ENCODE measurements at regions not wholly inside any gene's neighbourhood (a gene's known extent, or its start where the extent isn't known, plus 50 kb on each side); places are given as distances from the start of the nearest gene placed in this dataset.

DNA sequence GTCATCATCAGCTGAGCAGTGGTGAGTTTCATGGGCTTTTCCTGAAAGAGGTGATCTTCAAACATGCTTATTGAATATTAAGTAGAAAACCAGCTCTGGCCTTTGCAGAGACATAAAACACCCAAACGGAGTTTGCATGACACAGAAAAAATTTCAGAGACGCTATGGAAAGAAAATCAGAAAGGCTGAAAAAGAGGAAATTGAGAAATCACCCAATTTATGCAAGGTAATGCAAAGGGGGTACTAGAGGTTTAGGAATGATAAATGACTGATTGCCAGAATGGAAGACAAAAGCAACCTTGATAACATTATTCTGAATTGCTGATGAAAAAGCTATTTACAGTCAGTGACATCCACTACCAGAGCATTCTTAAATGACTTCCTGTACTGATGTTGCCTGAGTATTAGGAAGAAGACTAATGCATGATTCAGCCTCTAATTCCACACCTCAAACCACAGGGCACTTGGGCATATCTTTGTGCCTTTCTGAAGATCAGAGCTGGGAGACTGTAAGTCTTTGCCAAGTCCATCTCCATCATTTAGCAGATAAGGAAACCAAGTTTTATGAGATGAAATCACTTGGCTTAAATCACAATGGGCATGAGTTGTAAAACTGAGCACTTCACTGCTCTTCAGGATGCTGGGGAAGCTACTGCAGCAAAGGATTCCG lies 565.7 kb downstream of the PPARGC1A start (continued):
- TF ChIP-seq, protein P1, sequence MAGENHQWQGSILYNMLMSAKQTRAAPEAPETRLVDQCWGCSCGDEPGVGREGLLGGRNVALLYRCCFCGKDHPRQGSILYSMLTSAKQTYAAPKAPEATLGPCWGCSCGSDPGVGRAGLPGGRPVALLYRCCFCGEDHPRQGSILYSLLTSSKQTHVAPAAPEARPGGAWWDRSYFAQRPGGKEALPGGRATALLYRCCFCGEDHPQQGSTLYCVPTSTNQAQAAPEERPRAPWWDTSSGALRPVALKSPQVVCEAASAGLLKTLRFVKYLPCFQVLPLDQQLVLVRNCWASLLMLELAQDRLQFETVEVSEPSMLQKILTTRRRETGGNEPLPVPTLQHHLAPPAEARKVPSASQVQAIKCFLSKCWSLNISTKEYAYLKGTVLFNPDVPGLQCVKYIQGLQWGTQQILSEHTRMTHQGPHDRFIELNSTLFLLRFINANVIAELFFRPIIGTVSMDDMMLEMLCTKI (IDR thresholded peaks at IDR 0.05; ENCODE audit: partially characterized antibody), result no peak
- no peak for TF ChIP-seq ETV5 (CRISPR knock-in tag; IDR thresholded peaks at IDR 0.05; ENCODE audit: low read depth)
- TF ChIP-seq JUND (IDR thresholded peaks at IDR 0.05; ENCODE audit: borderline replicate concordance, low read depth, low read length), result no peak
- TF ChIP-seq JUND (tag; IDR thresholded peaks at IDR 0.05; ENCODE audit: borderline replicate concordance, low read depth, low read length), result no peak
- TF ChIP-seq, protein P2, sequence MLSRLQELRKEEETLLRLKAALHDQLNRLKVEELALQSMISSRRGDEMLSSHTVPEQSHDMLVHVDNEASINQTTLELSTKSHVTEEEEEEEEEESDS (CRISPR knock-in tag; IDR thresholded peaks at IDR 0.05), result no peak
- TF ChIP-seq TEAD4 (IDR thresholded peaks at IDR 0.05; ENCODE audit: low read length), result no peak
- no peak for TF ChIP-seq TEAD4 (CRISPR knock-in tag; IDR thresholded peaks at IDR 0.05; ENCODE audit: borderline replicate concordance)
- no peak for TF ChIP-seq ZNF12 (CRISPR knock-in tag; IDR thresholded peaks at IDR 0.05)
- no peak for TF ChIP-seq MTA2 (IDR thresholded peaks at IDR 0.05; ENCODE audit: low read depth)
- no peak for TF ChIP-seq NCOA1 (IDR thresholded peaks at IDR 0.05; ENCODE audit: low read depth)
- TF ChIP-seq, protein P3, sequence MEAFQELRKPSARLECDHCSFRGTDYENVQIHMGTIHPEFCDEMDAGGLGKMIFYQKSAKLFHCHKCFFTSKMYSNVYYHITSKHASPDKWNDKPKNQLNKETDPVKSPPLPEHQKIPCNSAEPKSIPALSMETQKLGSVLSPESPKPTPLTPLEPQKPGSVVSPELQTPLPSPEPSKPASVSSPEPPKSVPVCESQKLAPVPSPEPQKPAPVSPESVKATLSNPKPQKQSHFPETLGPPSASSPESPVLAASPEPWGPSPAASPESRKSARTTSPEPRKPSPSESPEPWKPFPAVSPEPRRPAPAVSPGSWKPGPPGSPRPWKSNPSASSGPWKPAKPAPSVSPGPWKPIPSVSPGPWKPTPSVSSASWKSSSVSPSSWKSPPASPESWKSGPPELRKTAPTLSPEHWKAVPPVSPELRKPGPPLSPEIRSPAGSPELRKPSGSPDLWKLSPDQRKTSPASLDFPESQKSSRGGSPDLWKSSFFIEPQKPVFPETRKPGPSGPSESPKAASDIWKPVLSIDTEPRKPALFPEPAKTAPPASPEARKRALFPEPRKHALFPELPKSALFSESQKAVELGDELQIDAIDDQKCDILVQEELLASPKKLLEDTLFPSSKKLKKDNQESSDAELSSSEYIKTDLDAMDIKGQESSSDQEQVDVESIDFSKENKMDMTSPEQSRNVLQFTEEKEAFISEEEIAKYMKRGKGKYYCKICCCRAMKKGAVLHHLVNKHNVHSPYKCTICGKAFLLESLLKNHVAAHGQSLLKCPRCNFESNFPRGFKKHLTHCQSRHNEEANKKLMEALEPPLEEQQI (IDR thresholded peaks at IDR 0.05), result no peak

All from K562 (cell line).